HL-60 (cell line): ENCODE measurements at regions not wholly inside any gene's neighbourhood (a gene's known extent, or its start where the extent isn't known, plus 50 kb on each side); places are given as distances from the start of the nearest gene placed in this dataset.

Source experiments
- DNase-seq, 2 experiments: peaks; one replicate each; pipeline ENCODE4 v3.0.0-alpha.2; 2010 to 2020; ENCODE audit warnings: low read depth in 1 of 2, low spot score in 1 of 2
- H3K27ac ChIP-seq: fragments of 250-450 bp; sonication (Bioruptor Pico); replicated peaks from 2 replicates; pipeline ENCODE4 v1.5.1; 2020; ENCODE audit warnings: mild to moderate bottlenecking, moderate library complexity
- H3K27me3 ChIP-seq: fragments of 250-450 bp; sonication (Bioruptor Pico); 2 replicates; pipeline ENCODE4 v1.5.1; 2021; ENCODE audit warnings: mild to moderate bottlenecking, moderate library complexity; ENCODE audit not compliant: insufficient read depth, poor library complexity, severe bottlenecking
- H3K4me3 ChIP-seq: replicated peaks from 2 replicates; pipeline ENCODE4 v1.5.1; 2011; ENCODE audit warnings: mild to moderate bottlenecking, control low read depth, low read length; ENCODE audit not compliant: insufficient read depth
- GABPA ChIP-seq: IDR thresholded peaks from 2 replicates; pipeline ENCODE4 v1.6.1; 2012; ENCODE audit warnings: low read depth
- POLR2AphosphoS5 ChIP-seq: IDR thresholded peaks from 2 replicates; pipeline ENCODE4 v1.6.1; 2012; ENCODE audit warnings: low read depth
- REST ChIP-seq: IDR thresholded peaks from 2 replicates; pipeline ENCODE4 v1.6.1; 2012; ENCODE audit warnings: low read depth; ENCODE audit not compliant: insufficient replicate concordance
- SPI1 ChIP-seq: IDR thresholded peaks from 2 replicates; pipeline ENCODE4 v1.6.1; 2012; ENCODE audit warnings: low read depth, mild to moderate bottlenecking, borderline replicate concordance
- TF ChIP-seq, protein P1 (sequence below): IDR thresholded peaks from one replicate; pipeline ENCODE4 v1.5.1; 2011; ENCODE audit warnings: low read length, control low read depth, inconsistent platforms; ENCODE audit not compliant: insufficient read depth

GRCh38 chr10:2439000-2439399 is 628.3 kb upstream of the PFKP start:
- no peak overlapping the region for H3K27ac ChIP-seq
- no peak for DNase-seq
- H3K4me3 ChIP-seq, result no peak overlapping the region
- TF ChIP-seq REST (no peak), POLR2AphosphoS5 (no peak), GABPA (no peak), SPI1 (no peak)
- TF ChIP-seq, protein P1, sequence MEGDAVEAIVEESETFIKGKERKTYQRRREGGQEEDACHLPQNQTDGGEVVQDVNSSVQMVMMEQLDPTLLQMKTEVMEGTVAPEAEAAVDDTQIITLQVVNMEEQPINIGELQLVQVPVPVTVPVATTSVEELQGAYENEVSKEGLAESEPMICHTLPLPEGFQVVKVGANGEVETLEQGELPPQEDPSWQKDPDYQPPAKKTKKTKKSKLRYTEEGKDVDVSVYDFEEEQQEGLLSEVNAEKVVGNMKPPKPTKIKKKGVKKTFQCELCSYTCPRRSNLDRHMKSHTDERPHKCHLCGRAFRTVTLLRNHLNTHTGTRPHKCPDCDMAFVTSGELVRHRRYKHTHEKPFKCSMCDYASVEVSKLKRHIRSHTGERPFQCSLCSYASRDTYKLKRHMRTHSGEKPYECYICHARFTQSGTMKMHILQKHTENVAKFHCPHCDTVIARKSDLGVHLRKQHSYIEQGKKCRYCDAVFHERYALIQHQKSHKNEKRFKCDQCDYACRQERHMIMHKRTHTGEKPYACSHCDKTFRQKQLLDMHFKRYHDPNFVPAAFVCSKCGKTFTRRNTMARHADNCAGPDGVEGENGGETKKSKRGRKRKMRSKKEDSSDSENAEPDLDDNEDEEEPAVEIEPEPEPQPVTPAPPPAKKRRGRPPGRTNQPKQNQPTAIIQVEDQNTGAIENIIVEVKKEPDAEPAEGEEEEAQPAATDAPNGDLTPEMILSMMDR, result no peak
- no peaks in the 10 kb centered on the region for H3K27me3 ChIP-seq

DNA sequence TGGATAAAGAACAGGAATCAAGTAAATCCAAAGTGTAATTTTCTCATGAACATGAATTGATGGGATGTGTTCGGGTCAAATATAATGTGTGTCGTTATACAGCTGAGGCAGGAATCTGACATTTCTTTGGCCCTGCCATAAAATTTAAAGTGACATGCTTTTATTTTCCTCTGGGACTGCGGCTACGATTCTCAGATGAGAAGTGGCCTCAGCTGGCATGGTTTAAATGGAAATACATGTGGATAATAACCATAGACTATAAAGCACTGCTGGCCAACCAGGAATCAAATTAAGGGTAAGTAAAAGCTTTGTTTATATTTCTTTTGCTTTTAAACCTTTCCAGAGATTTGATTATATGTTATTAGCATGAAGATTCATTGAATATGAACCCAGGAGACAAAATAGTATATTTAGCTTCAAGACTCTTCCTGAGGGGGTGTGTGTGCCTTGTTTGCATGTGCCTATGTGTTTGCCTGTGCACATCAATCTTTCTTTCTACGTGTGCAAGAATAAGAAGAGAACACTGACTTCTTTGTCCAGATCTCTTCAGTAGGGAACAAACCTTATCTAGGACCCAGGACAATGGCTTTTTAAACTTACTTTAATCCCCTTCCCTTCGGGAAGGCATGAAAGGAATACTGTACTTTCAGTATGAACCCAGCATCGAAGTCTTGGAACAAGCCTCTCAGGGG is 629.0 kb upstream of the PFKP start:
- DNase-seq, result no peak
- Histone ChIP-seq H3K27ac (no peak overlapping the region), H3K4me3 (no peak overlapping the region), H3K27me3 (no peaks in the 10 kb centered on the region)
- no peak for TF ChIP-seq SPI1
- TF ChIP-seq REST, result no peak

DNA sequence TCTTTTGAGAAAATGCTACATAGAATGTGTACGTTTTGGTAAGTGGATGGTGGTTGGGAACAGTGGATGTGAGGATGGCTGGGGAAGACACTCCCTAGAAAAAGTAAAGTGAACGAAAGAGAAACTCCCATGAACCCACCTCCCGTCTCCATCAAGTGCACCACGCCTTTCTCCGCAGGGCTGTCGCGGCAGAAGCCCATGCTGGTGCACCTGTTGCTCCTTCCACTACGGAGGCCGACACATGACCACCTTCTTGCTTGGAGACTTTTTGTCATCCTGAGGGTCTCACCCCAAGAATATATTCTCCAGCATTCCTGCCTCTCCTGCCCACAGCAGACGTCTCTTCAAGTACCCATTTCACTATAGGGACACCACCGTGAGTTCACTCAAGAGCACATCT is 630.4 kb upstream of the PFKP start:
- H3K27ac ChIP-seq, result no peak overlapping the region
- TF ChIP-seq GABPA (no peak), POLR2AphosphoS5 (no peak), SPI1 (no peak), REST (no peak)
- TF ChIP-seq, protein P1, result no peak
- DNase-seq, result no peak
- no peaks in the 10 kb centered on the region for H3K27me3 ChIP-seq
- no peak overlapping the region for H3K4me3 ChIP-seq
